Gastroesophageal sphincter (tissue), 3 donors: ENCODE measurements at regions not wholly inside any gene's neighbourhood (a gene's known extent, or its start where the extent isn't known, plus 50 kb on each side); places are given as distances from the start of the nearest gene placed in this dataset.

Experiments
- CTCF ChIP-seq, 4 experiments: fragments of 200-600 bp in 2 of 4; fragments of 450-650 bp in 2 of 4; sonication (generic) in 1 of 4; IDR thresholded peaks; one replicate each; pipeline ENCODE4 v1.5.1; 2017 to 2019; ENCODE audit warnings: antibody characterized with exemption in 4 of 4, mild to moderate bottlenecking in 2 of 4, moderate library complexity in 2 of 4
- EP300 ChIP-seq: sonication (generic); formaldehyde crosslinking; IDR thresholded peaks from one replicate; pipeline ENCODE4 v1.6.1; 2017; ENCODE audit warnings: antibody characterized with exemption, mild to moderate bottlenecking
- POLR2A ChIP-seq, 2 donors: fragments of 450-650 bp; IDR thresholded peaks; one replicate each; pipeline ENCODE4 v1.6.1; 2017; ENCODE audit warnings: antibody characterized with exemption in 2 of 2, mild to moderate bottlenecking in 2 of 2, moderate library complexity in 1 of 2
- POLR2AphosphoS5 ChIP-seq: sonication (generic); formaldehyde crosslinking; IDR thresholded peaks from one replicate; pipeline ENCODE4 v1.6.1; 2017; ENCODE audit warnings: antibody characterized with exemption

GRCh38 chr16:52320930-52321439, 226.0 kb downstream of the TOX3 start:
- TF ChIP-seq CTCF (IDR thresholded peaks at IDR 0.05) = no peak
- TF ChIP-seq POLR2A (IDR thresholded peaks at IDR 0.05) = no peak
- TF ChIP-seq POLR2AphosphoS5 = no peak
- TF ChIP-seq EP300 = no peak
